Gastroesophageal sphincter (tissue), 4 donors: ENCODE measurements at regions not wholly inside any gene's neighbourhood (a gene's known extent, or its start where the extent isn't known, plus 50 kb on each side); places are given as distances from the start of the nearest gene placed in this dataset.
A peak's percentile ranks its signal among the peaks of the same experiment; 100 is the strongest.
"Not testable (repeated sequence)": the region's sequence is repeated elsewhere in the genome, so short reads cannot be mapped to it uniquely, and the experiment has no call there.

Source experiments
- ATAC-seq: fragments of 150-250 bp; one replicate; pipeline ENCODE4 v1.9.1; 2016; ENCODE audit warnings: mild to moderate bottlenecking, moderate library complexity
- H3K27ac ChIP-seq, 4 donors: fragments of 200-600 bp; sonication (generic) in 3 of 4; 1 replicate in 3 of 4; 2 replicates in 1 of 4; pipeline ENCODE4 v1.5.1; 2016 to 2019
- H3K27me3 ChIP-seq: fragments of 200-600 bp; sonication (generic); one replicate; pipeline ENCODE4 v1.5.1; 2019
- H3K36me3 ChIP-seq, 2 donors: fragments of 200-600 bp; sonication (generic); one replicate each; pipeline ENCODE4 v1.5.1; 2019; ENCODE audit warnings: control low read depth in 1 of 2
- H3K4me1 ChIP-seq, 3 donors: fragments of 200-600 bp; sonication (generic); 1 replicate in 2 of 3; 2 replicates in 1 of 3; pipeline ENCODE4 v1.5.1; 2016 to 2019; ENCODE audit warnings: control low read depth in 2 of 3
- H3K4me3 ChIP-seq, 2 donors: fragments of 200-600 bp; sonication (generic); one replicate each; pipeline ENCODE4 v1.5.1; 2019; ENCODE audit warnings: mild to moderate bottlenecking in 1 of 2, moderate library complexity in 1 of 2
- H3K9me3 ChIP-seq, 3 donors: fragments of 200-600 bp; sonication (generic); one replicate each; pipeline ENCODE4 v1.5.1; 2017 to 2019; ENCODE audit warnings: control low read depth in 2 of 3
- POLR2A ChIP-seq, 2 donors: fragments of 450-650 bp; IDR thresholded peaks; one replicate each; pipeline ENCODE4 v1.6.1; 2017; ENCODE audit warnings: antibody characterized with exemption in 2 of 2, mild to moderate bottlenecking in 2 of 2, moderate library complexity in 1 of 2
- POLR2AphosphoS5 ChIP-seq: sonication (generic); formaldehyde crosslinking; IDR thresholded peaks from one replicate; pipeline ENCODE4 v1.6.1; 2017; ENCODE audit warnings: antibody characterized with exemption
- WGBS, 2 donors: methylation state at CpG; one replicate each; pipeline ENCODE4 v1.1.5; 2018; ENCODE audit warnings: low coverage in 1 of 2; 5-methylcytosine and 5-hydroxymethylcytosine counted together
- TF ChIP-seq, protein P1 (sequence below), 4 experiments: fragments of 200-600 bp in 2 of 4; fragments of 450-650 bp in 2 of 4; sonication (generic) in 1 of 4; IDR thresholded peaks; one replicate each; pipeline ENCODE4 v1.5.1; 2017 to 2019; ENCODE audit warnings: antibody characterized with exemption in 4 of 4, mild to moderate bottlenecking in 2 of 4, moderate library complexity in 2 of 4

DNA sequence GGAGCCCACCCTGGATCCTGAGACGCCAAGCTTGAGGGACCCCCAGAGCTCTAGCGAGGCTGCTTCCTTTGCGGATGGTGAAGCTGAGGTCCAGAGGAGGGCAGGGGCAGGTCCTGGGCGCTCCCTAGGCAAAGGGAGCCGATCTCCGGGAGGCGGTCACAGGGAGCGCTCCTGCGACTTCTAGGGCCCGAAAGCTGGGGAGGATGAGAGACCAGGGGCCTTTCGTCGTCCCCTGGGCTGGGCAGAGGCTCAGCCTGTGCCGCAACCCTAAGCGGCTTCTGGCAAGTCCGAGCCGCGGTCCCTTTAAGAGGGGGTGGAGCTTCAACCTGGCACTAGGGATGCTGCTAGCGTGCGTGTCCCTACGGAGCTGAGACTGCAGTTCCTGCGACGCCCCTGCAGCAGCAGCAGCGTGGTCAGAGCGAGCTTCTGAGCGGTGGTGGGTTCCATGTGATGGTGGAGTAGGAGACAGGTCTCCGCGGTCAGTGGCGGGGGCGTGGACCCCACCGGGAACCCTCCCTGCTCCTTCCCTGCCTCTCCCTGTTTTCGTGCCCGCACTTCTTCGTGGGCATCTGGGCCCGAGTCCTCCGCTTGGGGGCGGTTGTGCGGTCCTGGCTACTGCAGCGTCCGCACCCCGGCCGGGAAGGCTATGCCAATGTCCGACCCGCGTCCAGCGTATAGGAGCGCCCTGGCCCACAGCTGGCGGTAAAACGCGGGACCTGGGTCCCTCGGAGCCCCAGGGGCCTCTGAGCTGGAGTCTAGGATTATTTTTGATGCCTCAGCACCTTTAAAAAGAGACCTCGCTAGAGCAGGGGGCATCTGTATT is 154.6 kb downstream of the CCDC74A start:
- H3K27ac ChIP-seq, result peak overlapping the region; percentile 5 to 93 (median 83)
- H3K4me3 ChIP-seq, result peak overlapping the region; percentile 44 to 70
- ATAC-seq, result peak; percentile 98
- H3K9me3 ChIP-seq, result no peaks in the 10 kb centered on the region
- WGBS, 2 donors, result 0% methylated on average over 2 of the region's 51 CpGs; no CpG with 5 or more reads in 1 of the 2 donors
- H3K36me3 ChIP-seq, result peaks cover 0 to 13% of the 10 kb centered on the region in 2 donors
- TF ChIP-seq POLR2AphosphoS5, result peak; percentile 30
- TF ChIP-seq POLR2A (IDR thresholded peaks at IDR 0.05), result no peak
- TF ChIP-seq, protein P1, sequence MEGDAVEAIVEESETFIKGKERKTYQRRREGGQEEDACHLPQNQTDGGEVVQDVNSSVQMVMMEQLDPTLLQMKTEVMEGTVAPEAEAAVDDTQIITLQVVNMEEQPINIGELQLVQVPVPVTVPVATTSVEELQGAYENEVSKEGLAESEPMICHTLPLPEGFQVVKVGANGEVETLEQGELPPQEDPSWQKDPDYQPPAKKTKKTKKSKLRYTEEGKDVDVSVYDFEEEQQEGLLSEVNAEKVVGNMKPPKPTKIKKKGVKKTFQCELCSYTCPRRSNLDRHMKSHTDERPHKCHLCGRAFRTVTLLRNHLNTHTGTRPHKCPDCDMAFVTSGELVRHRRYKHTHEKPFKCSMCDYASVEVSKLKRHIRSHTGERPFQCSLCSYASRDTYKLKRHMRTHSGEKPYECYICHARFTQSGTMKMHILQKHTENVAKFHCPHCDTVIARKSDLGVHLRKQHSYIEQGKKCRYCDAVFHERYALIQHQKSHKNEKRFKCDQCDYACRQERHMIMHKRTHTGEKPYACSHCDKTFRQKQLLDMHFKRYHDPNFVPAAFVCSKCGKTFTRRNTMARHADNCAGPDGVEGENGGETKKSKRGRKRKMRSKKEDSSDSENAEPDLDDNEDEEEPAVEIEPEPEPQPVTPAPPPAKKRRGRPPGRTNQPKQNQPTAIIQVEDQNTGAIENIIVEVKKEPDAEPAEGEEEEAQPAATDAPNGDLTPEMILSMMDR (IDR thresholded peaks at IDR 0.05), result peak in 1 of 4 experiments; percentile 54
- peaks cover 0 to 25% (median 0%) of the 10 kb centered on the region in 3 donors for H3K4me1 ChIP-seq
- peaks cover 21% of the 10 kb centered on the region for H3K27me3 ChIP-seq

DNA sequence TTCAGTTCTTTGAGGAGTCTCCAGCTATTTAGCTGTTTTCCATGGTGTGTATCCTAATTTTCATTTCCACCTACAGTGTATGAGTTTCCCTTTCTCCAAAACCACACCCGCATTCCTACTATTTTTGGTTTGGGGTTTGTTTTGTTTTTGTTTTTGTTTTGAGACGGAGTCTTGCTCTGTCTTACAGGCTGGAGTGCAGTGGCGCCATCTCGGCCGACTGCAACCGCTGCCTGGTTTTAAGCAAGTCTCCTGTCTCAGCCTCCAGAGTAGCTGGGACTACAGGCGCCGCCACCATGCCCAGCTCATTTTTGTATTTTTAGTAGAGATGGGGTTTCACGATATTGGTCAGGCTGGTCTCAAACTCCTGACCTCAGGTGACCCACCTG is 155.2 kb downstream of the CCDC74A start:
- Histone ChIP-seq H3K27me3 (peaks cover 21% of the 10 kb centered on the region), H3K4me3 (peak overlapping the region; percentile 44 to 70), H3K27ac (peak overlapping the region in 2 of 4 donors; percentile 81 to 93), H3K36me3 (peaks cover 0 to 14% of the 10 kb centered on the region in 2 donors), H3K4me1 (peaks cover 0 to 25% (median 0%) of the 10 kb centered on the region in 3 donors)
- WGBS, 2 donors, result 0 to 36% methylated on average over 5 to 7 of the region's 9 CpGs
- ATAC-seq, result peak; percentile 31
- H3K9me3 ChIP-seq, result not testable (repeated sequence)

DNA sequence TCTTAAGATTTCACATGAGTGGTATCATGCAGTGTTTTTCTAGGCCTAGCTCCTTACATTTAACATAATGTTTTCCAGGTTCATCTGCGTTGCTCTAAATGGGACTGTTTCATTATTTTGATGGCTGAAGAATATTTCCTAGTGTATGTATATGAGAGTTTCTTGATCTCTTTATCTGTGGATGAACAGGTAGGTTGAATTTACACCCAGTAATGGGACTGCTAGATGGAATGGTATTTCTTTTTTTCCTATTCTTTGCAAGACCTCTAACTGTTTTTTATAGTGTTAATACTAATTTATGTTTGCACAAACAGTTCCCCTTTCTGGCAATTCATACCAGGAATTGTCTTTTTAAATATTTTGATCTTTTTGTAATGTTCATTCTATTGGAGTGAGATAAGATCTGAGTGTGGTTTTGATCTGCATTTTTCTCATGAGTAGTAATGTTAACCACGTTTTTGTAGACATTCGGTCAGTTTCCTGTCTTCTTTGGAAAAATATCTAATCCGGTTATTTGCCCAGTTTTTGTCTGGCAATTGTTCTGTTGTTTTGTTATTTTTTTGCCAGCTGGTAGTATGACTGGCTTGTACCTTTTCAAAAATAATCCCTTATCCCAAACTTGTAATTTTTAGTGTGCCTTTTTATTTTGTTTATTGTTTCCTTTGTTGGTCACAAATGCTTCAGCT is 157.1 kb downstream of the CCDC74A start:
- WGBS, 2 donors, result 53 to 69% methylated on average over 4 of the region's 4 CpGs
- not testable (repeated sequence) for H3K9me3 ChIP-seq, H3K27me3 ChIP-seq, ATAC-seq, H3K27ac ChIP-seq, H3K4me3 ChIP-seq
- Histone ChIP-seq H3K36me3 (peaks cover 0 to 16% of the 10 kb centered on the region in 2 donors), H3K4me1 (peaks cover 0 to 25% (median 0%) of the 10 kb centered on the region in 3 donors)

DNA sequence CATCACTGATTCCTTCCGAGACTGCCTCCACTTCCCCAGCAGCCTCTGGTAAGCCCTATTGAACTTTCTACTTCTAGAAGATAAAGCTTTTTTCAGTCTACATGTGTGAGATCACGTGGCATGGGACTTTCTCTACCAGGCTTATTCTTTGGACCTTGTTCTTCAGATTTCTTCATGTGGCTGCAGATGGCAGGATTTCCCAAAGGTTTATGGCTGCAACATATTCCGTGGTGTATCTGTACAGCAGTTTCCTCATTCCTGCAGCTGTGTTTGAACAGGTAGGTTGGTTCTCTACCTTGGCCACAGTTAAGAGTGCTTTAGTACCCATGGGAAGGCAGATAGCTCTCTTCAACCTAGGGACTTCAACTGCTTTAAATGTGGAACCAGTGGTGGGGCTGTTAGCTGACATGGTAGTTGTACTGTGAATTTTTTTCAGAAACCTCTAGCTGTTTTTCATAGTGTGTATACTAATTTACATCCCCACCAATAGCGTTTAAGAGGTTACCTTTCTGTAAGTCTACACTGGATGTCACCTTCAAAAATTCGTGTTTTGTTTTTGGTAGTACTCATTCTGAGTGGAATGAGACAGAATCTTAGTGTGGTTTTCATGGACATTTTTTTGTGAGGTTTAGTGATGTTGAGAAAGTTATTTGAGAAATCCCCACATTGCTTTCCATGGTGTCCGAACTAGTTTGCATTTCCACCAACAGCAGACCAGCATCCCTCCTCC is 158.6 kb downstream of the CCDC74A start:
- peaks cover 0 to 25% (median 0%) of the 10 kb centered on the region in 3 donors for H3K4me1 ChIP-seq
- H3K36me3 ChIP-seq, result peaks cover 0 to 23% of the 10 kb centered on the region in 2 donors
- not testable (repeated sequence) for H3K27ac ChIP-seq, H3K9me3 ChIP-seq, H3K27me3 ChIP-seq, ATAC-seq, H3K4me3 ChIP-seq
- 76 to 78% methylated on average over 5 to 6 of the region's 6 CpGs for WGBS, 2 donors

DNA sequence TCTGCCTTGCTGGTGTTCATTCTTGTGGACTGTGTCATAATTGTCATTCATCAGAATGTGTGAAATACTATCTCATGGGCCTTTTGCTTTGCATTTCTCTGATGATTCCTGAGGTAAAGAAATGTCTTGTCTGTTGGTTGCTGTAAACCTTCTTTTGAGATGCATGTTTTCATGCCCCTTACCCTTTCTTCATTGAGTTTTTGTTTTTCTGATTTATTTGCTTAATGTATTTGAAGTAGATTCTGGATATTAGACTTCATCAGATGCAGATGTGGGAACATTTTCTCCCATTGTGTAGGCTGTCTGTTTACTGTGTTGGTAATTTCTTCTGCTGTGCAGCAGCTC is 159.2 kb downstream of the CCDC74A start:
- H3K27ac ChIP-seq, H3K27me3 ChIP-seq, ATAC-seq, H3K9me3 ChIP-seq, H3K4me3 ChIP-seq: not testable (repeated sequence)
- Histone ChIP-seq H3K36me3 (peaks cover 0 to 23% of the 10 kb centered on the region in 2 donors), H3K4me1 (peaks cover 0 to 21% (median 0%) of the 10 kb centered on the region in 3 donors)

DNA sequence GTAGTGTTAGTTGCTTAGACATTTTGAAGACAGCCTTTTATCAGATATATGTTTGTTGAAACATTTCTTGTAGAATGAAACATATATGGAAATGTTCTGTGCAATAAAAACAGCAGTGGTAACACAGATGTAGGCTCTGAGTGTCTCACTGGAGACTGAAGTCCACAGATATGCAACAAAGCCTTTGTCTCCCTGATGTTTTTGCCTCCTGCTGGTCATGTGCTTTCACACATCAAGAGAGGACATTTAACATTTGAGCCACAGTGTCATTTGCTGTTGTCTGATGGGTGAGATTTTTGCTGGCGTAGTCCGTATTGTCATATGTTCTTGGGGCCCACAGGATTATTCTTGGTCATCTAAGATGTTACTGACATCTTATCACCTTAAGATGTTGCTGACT is 161.4 kb downstream of the CCDC74A start:
- not testable (repeated sequence) for H3K27me3 ChIP-seq, H3K9me3 ChIP-seq, H3K4me1 ChIP-seq, H3K4me3 ChIP-seq, H3K27ac ChIP-seq, ATAC-seq
- H3K36me3 ChIP-seq, result peaks cover 0 to 23% of the 10 kb centered on the region in 2 donors
- WGBS, 2 donors, result no CpG with 5 or more reads among the region's 2 CpGs

DNA sequence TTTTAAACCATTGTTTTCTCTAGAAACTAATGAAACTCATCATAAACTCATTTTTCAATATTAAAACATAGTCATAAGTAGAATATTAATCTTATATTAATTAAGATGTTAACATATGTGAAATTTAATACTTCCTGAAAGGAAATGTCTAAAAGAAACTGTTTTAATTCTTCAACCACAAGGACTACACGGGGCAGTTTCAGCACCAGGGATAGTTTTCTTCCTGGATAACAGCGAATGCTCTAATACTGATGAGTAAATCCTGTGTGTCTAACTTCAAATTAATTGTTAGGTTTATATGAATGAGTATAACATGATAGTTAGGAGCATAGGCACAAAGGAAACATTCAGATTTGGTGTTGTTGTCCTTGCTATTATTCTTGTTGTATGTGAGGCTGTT is 183.6 kb downstream of the CCDC74A start:
- not testable (repeated sequence) for H3K36me3 ChIP-seq, H3K9me3 ChIP-seq, H3K4me3 ChIP-seq, H3K27me3 ChIP-seq, H3K27ac ChIP-seq, ATAC-seq, H3K4me1 ChIP-seq
- 41 to 73% methylated on average over 2 of the region's 2 CpGs for WGBS, 2 donors

DNA sequence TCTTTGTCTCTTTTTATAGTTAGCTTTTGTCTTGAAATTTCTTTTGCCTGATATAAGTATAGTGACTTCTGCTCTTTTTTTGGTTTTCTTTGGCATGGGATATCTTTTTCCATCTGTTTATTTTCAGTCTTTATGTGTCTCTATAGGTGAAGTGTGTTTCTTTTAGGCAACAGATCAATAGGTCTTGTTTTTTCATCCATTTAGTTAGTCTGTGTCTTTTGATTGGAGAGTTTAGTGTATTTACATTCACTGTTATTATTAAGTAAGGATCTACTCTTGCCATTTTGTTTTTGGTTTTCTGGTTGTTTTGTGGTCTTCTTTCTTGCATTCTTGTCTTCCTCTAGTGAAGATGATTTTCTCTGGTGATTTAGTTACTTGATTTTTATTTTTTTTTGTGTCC is 190.2 kb downstream of the CCDC74A start:
- ATAC-seq, H3K9me3 ChIP-seq, H3K27me3 ChIP-seq: not testable (repeated sequence)

DNA sequence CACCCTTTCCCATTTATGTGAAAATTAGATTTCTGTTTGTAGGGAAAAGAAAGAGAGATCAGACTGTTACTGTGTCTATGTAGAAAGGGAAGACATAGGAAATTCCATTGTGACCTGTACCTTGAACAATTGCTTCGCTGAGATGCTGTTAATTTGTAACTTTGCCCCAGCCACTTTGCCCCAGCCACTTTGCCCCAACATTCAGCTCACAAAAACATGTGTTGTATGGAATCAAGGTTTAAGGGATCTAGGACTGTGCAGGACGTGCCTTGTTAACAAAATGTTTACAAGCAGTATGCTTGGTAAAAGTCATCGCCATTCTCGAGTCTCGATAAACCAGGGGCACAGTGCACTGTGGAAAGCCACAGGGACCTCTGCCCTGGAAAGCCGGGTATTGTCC is 193.5 kb downstream of the CCDC74A start:
- H3K27me3 ChIP-seq, H3K9me3 ChIP-seq, ATAC-seq, H3K36me3 ChIP-seq, H3K4me1 ChIP-seq, H3K4me3 ChIP-seq, H3K27ac ChIP-seq: not testable (repeated sequence)
- WGBS, 2 donors, result 78 to 82% methylated on average over 6 of the region's 6 CpGs

More for the DNA sequence above, 190.2 kb downstream of the CCDC74A start:
- not testable (repeated sequence) for H3K4me1 ChIP-seq, H3K27ac ChIP-seq, H3K4me3 ChIP-seq, H3K36me3 ChIP-seq

DNA sequence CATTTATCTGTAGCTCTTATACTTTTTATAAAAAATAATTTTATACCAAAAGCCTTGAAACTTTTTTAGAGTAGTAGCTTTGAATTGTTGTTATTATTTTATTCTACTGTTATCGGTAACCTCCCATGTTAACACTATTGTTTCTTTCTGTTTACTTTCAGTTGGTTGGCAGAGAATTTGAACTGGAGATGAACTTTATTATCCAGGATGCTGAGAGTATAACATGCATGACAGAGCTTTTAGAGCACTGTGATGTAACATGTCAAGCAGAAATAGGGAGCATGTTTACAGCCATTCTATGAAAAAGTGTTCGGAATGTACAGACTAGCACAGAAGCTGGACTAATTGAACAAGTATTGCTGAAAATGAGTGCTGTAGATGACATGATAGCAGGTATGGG is 194.6 kb downstream of the CCDC74A start:
- not testable (repeated sequence) for H3K4me1 ChIP-seq, H3K27me3 ChIP-seq, H3K4me3 ChIP-seq, H3K27ac ChIP-seq, H3K36me3 ChIP-seq, H3K9me3 ChIP-seq, ATAC-seq
- WGBS, 2 donors, result 82 to 86% methylated on average over 2 of the region's 2 CpGs
